AG09309 (cell line): ENCODE measurements at regions not wholly inside any gene's neighbourhood (a gene's known extent, or its start where the extent isn't known, plus 50 kb on each side); places are given as distances from the start of the nearest gene placed in this dataset.

ENCODE experiments used
- DNase-seq: peaks from one replicate; pipeline ENCODE4 v3.0.0-alpha.2; 2010; ENCODE audit warnings: low read depth
- H3K4me3 ChIP-seq: 2 replicates; pipeline ENCODE4 v1.5.1; 2011; ENCODE audit warnings: mild to moderate bottlenecking, low read depth, low read length, moderate library complexity; ENCODE audit not compliant: control insufficient read depth
- CTCF ChIP-seq: IDR thresholded peaks from 2 replicates; pipeline ENCODE4 v1.5.1; 2011; ENCODE audit warnings: mild to moderate bottlenecking, low read depth, low read length, inconsistent platforms; ENCODE audit not compliant: insufficient read depth, control insufficient read depth; ENCODE audit errors: missing control alignments

DNA sequence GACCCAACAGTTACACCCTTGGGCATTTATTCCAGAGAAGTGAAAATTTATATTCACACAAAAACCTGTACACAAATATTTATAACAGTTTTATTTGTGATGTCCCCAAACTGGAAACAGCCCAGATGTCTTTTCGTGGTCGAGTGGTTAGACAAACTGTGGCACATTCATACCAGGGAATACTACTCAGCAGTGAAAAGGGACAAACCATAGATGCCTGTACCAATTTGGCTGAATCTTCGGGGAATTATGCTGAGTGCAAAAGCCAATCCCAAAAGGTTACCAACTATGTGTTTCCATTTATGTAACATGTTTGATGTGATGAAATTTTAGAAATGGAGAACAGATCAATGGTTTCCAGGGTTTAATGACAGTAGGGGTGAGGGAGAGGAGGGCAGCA is 154.3 kb downstream of the GLI2 start:
- no peak overlapping the region for H3K4me3 ChIP-seq
- no peak for TF ChIP-seq CTCF
- no peak for DNase-seq

DNA sequence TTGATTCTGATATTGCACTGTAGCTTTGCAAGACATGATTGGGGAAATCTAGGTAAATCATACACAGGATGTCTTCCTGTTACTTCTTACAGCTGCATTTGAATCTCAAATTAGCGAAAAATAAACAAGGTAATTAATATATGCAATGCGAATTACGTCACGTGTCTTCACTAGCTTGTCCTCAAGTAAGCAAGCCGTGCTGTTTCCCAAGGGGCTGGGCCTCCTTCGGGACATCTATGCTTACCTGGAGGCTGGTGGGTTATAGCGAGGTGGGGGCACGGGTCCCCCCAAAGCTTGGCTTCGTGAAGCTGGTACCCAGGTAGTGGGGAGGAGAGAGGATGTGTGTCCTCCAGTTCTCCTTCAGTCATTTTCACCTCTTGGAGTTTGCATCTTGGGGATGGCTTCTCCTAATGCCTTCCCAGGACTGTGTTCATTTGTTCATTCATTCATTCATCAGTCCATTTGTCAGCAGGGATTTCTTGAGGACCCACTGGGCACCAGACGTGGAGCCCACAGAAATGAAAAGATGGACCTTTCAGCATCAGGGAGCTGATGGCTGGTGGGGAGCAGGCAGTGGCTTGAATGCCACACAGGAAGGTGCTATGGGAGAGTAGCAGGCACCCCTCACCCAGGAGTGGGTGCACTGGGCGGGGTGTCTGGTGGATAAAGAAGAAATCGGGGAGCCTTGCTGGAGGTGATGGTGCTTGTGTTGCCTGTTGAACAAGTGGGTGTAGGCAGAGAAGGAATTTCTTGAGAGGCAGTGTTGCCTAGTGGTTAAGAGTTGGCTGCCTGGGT is 155.1 kb downstream of the GLI2 start:
- no peak for DNase-seq
- no peak overlapping the region for H3K4me3 ChIP-seq
- TF ChIP-seq CTCF, result no peak

- TF ChIP-seq CTCF, result no peak
- no peak overlapping the region for H3K4me3 ChIP-seq
- no peak for DNase-seq
Measured at GRCh38 chr2:120892271-120892966, 156.8 kb downstream of the GLI2 start.

DNA sequence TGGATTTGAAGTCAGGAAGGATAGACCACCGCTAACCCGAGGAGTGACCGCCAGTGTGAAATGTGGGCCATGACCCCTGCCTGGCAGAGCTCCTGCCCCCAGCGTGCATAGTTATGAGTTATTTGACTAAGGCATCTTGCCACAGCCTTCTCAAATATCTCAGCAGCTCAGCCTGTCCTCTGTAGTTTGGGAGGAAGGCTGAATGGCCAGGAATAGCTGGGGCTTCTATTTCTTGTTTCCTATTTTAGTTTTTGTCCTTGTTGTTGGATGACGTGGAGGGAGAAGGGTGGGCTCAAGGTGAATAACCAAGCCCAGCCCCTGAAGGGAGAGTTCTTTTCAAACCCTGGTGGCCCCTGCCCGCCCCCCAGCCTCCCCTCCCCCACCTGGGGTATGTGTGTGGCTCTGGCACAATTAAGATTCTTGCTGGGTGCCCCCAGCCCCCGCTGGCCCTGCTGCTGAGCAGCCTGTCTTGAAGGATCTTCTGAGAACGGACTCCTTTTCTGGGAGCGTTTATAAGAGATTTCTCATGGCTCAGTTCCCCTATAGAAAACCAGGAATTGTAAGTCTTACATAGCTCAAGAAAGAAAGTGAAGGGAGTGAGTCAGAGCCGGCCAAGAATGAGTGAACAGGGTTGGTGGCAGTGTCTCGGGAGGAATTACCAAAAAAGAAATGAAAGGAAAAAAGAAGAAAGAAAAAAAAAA is 157.4 kb downstream of the GLI2 start:
- DNase-seq, result no peak
- H3K4me3 ChIP-seq, result no peak overlapping the region
- TF ChIP-seq CTCF, result no peak

- DNase-seq, result no peak
- H3K4me3 ChIP-seq, result no peak overlapping the region; the same call in 1 of the 2 replicates
- no peak for TF ChIP-seq CTCF
Measured at GRCh38 chr2:120893811-120894584, 158.3 kb downstream of the GLI2 start.

DNA sequence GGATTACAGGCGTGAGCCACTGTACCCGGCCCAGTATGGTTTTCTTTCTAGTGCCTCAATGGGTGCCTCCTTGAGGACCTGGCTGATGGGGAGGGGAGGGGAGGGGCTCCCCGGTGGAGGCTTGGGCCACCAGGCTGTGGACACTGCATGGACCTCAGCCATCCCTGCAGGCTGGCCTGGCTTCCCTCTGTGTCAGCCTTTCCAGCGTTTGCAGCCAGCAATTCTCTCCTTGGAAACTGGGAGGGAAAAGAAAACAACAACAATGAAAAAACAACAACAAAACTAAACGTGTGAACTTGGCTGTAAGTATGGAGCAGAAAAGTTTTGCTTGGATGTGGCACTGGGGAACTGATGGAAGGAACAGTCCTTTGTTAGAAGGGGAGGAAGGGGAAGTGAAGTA is 159.3 kb downstream of the GLI2 start:
- TF ChIP-seq CTCF, result no peak
- DNase-seq, result no peak
- no peak overlapping the region for H3K4me3 ChIP-seq
